SJSA1 (cell line): ENCODE measurements at regions not wholly inside any gene's neighbourhood (a gene's known extent, or its start where the extent isn't known, plus 50 kb on each side); places are given as distances from the start of the nearest gene placed in this dataset.
"Not testable (repeated sequence)": the region's sequence is repeated elsewhere in the genome, so short reads cannot be mapped to it uniquely, and the experiment has no call there.

ENCODE experiments used
- DNase-seq, 2 experiments: peaks; one replicate each; pipeline ENCODE4 v3.0.0-alpha.2; 2015 to 2020; ENCODE audit warnings: low spot score in 2 of 2, low read depth in 1 of 2
- H3K27ac ChIP-seq: fragments of 250-450 bp; sonication (Bioruptor Pico); 2 replicates; pipeline ENCODE4 v1.5.1; 2020; ENCODE audit warnings: mild to moderate bottlenecking, moderate library complexity
- H3K27me3 ChIP-seq: fragments of 250-450 bp; sonication (Bioruptor Pico); replicated peaks from 2 replicates; pipeline ENCODE4 v1.5.1; 2020; ENCODE audit warnings: mild to moderate bottlenecking, moderate library complexity
- H3K36me3 ChIP-seq: fragments of 250-450 bp; sonication (Bioruptor Pico); 2 replicates; pipeline ENCODE4 v1.5.1; 2020; ENCODE audit warnings: mild to moderate bottlenecking
- H3K4me1 ChIP-seq: fragments of 250-450 bp; sonication (Bioruptor Pico); replicated peaks from 2 replicates; pipeline ENCODE4 v1.6.1; 2021; ENCODE audit warnings: mild to moderate bottlenecking
- H3K4me3 ChIP-seq: fragments of 250-450 bp; sonication (Bioruptor Pico); 2 replicates; pipeline ENCODE4 v1.5.1; 2020; ENCODE audit warnings: mild to moderate bottlenecking
- H3K9me3 ChIP-seq: fragments of 250-450 bp; sonication (Bioruptor Pico); replicated peaks from 2 replicates; pipeline ENCODE4 v1.5.1; 2020; ENCODE audit warnings: mild to moderate bottlenecking

DNA sequence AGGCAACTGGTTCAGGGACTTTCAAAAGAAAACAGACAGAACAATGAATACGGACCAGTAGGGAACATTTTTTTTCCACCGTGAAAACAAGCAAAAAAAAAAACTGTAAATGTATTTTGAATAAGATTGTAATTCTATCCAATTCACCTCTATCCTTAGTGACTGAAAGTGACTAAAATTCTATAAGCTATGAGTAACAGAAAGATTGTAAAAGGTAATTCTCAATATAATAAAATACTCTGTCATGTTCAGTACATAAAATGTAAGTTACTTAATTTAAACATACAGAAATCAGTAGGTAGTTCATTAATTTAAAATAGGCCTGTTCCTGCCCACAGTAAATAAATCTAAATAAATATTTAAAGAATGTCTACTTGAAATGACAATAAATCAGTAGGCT lies 368.2 kb upstream of the ARHGEF26 start:
- no peak for DNase-seq
- no peaks in the 10 kb centered on the region for H3K36me3 ChIP-seq
- no peaks in the 10 kb centered on the region for H3K9me3 ChIP-seq
- H3K27ac ChIP-seq, result no peak overlapping the region
- no peaks in the 10 kb centered on the region for H3K4me1 ChIP-seq
- H3K27me3 ChIP-seq, result no peaks in the 10 kb centered on the region
- no peak overlapping the region for H3K4me3 ChIP-seq

DNA sequence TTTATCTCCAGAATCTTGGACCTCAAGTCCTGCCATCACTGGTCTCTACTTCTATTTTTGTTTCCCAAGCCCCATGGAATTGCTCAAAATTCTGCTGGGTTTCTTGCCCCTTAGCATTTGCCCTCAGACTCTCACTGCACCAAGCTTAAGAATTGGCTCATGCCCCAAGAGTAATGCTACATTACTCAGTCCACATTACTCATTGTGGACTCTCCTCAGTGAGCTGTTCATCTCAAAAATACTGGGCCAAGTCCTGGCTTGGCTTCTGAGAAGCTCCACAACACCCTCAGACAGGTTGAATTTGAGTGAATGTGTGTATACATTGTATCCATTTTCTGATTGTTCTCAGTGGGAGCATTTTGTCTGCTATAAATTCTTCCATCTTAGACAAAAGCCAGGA lies 364.4 kb upstream of the ARHGEF26 start:
- Histone ChIP-seq H3K27me3 (no peaks in the 10 kb centered on the region), H3K9me3 (no peaks in the 10 kb centered on the region), H3K4me1 (no peaks in the 10 kb centered on the region), H3K27ac (no peak overlapping the region), H3K4me3 (no peak overlapping the region), H3K36me3 (no peaks in the 10 kb centered on the region)
- no peak for DNase-seq

DNA sequence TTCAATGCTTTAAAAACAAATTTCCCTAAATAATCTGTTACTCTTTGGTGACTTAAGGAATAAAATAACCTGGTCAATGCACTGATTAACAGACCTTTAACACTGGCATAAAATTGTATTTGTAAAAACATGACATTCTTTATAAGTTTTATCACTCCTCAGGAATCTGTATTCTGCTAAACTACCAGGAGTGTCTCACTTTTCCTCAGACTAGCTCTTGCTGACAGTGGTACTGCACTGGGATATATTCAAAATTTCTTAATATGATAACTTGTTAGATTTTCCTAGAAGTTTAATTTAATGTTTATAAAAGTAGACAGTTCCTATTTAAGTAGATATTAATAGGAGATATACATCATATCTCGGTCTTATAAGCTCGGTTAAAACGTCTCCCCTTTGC lies 363.4 kb upstream of the ARHGEF26 start:
- H3K36me3 ChIP-seq, result no peaks in the 10 kb centered on the region
- H3K4me1 ChIP-seq, result no peaks in the 10 kb centered on the region
- DNase-seq, result no peak
- H3K4me3 ChIP-seq, result no peak overlapping the region
- no peak overlapping the region for H3K27ac ChIP-seq
- H3K27me3 ChIP-seq, result no peaks in the 10 kb centered on the region
- no peaks in the 10 kb centered on the region for H3K9me3 ChIP-seq

DNA sequence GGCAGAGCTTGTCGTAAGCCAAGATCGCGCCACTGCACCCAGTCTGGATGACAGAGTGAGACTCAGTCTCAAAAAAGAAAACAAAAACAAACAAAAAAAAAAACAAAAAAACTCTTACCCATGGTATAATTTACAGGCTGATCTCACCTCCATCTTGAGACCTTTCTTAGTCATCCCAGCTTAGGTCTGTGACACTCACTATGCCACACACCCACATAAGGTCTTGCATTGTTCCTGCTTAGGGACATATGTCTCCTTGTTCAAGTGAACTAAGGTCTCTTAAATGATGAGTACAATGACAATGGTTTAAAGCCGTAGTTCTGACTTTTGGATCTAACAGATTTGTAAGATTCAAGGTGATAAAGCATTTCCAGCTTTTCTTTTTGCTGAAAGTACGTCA lies 360.2 kb upstream of the ARHGEF26 start:
- no peaks in the 10 kb centered on the region for H3K9me3 ChIP-seq
- no peaks in the 10 kb centered on the region for H3K36me3 ChIP-seq
- H3K27ac ChIP-seq, result no peak overlapping the region
- no peaks in the 10 kb centered on the region for H3K4me1 ChIP-seq
- DNase-seq, result no peak
- H3K27me3 ChIP-seq, result no peaks in the 10 kb centered on the region
- no peak overlapping the region for H3K4me3 ChIP-seq

DNA sequence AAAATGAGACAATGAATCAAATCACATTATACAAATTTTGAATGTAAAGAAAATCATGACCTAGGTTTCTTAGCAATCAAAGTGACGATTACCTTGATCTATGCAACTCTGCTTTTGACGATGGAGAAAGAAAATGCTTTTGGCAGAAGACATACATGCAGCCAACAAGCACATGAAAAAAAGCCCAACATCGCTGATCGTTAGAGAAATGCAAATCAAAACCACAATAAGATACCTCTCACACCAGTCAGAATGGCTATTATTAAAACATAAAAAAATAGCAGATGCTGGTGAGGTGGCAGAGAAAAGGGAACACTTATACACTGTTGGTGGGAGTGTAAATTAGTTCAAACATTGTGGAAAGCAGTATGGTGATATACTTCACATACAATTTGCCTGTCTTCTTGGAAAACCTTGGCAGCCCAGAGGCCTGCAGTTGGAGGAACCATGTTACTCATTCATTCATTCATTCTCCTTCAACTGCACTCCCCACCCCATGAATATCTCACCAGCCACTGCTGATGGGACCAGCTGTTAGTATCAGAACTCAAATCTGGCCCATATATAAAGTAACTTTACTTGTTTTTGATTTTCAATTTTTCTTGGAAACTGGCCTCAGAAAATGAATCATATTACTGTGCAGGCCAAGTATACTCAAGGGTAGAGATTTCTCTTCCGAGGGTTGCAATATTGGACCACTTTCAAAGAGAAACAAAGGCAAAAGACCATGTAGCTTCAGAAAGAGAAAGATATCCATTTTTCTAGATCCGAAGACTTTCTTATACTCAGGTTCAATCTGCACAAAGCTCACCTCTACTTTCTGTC lies 358.6 kb upstream of the ARHGEF26 start:
- DNase-seq, result no peak
- H3K4me3 ChIP-seq, result no peak overlapping the region

DNA sequence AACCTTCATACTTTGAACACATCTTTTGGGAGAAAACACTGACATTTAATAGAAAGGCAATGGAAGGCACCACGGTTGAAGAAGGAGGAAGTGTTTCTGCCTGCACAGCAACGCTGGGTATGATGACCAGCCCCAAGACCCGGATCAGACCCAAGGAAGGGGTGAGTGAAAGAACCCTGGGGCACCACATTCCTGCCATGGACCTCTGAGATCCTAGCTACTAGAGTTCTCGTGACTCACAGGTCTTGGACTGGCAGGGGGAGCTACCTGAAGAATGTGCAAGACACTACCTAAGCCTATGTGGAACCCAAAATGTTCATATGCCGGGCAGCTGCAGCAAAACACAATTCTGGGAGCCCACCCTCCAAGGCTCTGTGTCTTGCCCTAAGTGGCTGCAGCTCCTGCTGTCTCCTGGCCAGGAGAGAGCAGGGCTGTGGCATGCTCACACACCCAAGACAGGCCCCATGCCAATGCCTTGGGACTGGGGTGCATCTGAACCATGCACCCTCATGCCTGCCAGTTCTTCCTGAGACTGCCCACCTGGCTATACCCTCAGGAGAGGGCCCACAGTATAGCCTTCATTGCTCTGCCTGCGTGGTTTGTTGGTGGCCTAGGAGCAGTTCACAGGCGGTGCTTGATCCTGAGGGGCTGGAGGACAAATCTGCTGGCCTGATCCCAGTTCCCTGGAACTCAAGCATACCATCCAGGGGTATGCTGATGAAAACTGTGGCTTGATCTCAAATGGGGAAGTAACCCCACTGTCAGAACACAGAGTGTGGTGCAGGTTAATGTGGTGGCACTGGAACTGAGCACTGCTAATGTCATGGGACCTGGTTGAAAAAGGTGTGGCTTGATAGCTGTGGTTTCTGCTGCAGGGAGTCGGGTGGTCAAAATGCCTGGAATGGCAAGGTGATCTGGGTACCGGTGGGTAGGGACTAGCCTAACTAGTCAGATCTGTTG lies 353.3 kb upstream of the ARHGEF26 start:
- Histone ChIP-seq H3K27ac (no peak overlapping the region), H3K9me3 (no peaks in the 10 kb centered on the region), H3K36me3 (no peaks in the 10 kb centered on the region), H3K4me1 (no peaks in the 10 kb centered on the region), H3K4me3 (no peak overlapping the region), H3K27me3 (no peaks in the 10 kb centered on the region)
- no peak for DNase-seq

More for the DNA sequence above, 358.6 kb upstream of the ARHGEF26 start:
- no peaks in the 10 kb centered on the region for H3K36me3 ChIP-seq
- H3K27ac ChIP-seq, result no peak overlapping the region
- no peaks in the 10 kb centered on the region for H3K9me3 ChIP-seq
- no peaks in the 10 kb centered on the region for H3K27me3 ChIP-seq
- H3K4me1 ChIP-seq, result no peaks in the 10 kb centered on the region

DNA sequence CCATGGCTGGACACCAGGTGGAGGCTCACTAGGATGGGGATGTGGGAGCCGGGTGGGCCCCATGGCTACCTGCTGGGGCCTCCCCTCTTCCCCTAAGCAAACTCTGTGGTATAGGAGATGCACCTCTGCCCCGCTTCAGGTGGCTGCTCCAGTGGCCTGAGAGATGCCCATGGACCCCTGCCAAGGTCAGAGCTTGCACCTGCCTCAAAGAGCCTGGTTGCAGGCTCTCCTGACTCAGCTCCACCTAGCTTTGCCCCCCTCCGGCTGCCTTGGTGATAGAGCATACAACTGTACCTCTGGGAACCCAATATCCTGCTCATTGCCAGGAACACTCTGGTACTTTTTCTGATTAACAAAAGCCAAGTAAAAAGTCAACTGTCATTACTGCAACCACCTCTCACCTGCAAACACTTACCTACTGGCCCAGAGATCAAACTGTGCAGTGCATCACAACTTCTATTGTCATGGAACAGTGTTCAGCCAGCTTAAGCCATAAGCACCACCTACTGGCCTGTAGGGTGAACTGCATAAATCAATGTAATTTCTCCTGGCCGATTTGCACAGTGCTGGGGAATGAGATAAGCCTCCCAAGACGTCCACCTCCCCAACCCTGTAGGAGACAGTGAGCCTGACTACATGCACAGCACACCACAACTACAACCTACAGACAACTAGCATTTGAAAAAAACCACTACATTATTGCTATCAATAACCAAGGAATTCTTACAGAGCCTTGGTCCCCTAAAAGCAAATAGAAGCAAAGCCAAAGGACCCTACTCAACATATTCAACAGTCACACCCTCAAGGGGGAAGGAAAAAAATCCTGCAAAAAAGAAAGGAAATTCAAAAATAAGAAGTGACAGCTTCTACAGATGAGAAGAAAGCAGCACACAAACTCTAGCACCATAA lies 352.4 kb upstream of the ARHGEF26 start:
- Histone ChIP-seq H3K36me3 (no peaks in the 10 kb centered on the region), H3K27ac (no peak overlapping the region), H3K4me1 (no peaks in the 10 kb centered on the region), H3K4me3 (no peak overlapping the region), H3K27me3 (no peaks in the 10 kb centered on the region), H3K9me3 (no peaks in the 10 kb centered on the region)
- peak in 1 of 2 experiments; percentile 7 for DNase-seq

DNA sequence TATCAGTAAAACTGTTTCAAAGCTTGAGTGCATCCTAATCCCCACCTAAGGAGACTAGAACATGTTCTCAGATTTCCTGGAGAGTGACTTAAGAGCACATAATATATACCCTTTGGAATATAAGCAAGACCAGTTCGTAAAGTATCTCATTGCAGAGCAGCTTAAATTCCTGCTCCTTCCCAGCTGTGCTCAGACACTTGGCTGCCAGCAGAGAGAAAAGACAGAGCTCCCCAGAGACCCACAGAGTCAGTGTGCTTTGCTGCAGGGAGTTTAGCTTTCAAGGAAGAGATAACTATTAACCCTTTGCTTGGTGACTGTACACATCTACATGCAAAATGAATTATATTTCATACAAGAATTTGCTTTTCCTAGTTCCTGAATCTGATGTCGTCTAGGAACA lies 338.1 kb upstream of the ARHGEF26 start:
- Histone ChIP-seq H3K9me3 (no peaks in the 10 kb centered on the region), H3K27ac (no peak overlapping the region), H3K27me3 (peaks cover 6% of the 10 kb centered on the region; the same call in 1 of the 2 replicates), H3K36me3 (no peaks in the 10 kb centered on the region), H3K4me3 (no peak overlapping the region), H3K4me1 (no peaks in the 10 kb centered on the region)
- no peak for DNase-seq

DNA sequence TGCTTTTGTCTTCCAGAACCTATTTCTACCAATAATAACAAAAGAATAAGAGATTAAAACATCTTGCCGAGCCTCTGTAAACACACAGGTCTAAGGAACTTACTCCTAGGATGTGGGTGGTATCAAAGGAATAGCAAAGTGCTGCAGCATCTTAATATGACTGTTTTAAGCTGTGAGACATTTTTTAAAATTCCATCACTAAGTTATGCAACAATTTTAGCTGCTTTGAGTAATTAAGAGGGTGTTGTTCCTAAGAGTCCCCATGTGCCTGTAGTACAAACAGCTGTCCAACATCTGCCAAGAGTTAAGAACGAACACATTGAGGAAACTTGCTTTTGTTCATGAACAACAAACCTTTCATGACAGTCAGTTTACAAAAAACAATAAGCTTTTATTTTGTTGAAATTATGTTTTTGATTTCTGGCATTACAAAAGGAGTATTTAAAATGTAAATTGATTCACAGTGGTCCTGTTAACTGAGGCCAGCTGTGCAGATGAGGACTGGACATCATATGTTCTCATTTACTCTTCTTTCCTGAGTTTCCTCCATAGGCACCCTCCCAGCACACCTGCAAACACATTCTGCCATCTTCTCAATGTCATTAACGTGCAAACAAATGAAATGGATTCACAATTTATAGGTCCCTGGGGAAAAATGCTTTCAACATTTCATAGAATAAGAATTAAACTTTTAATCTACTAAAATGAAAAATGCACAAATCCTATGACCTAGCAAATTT lies 337.3 kb upstream of the ARHGEF26 start:
- no peaks in the 10 kb centered on the region for H3K9me3 ChIP-seq
- H3K27ac ChIP-seq, result no peak overlapping the region
- DNase-seq, result no peak
- no peak overlapping the region for H3K4me3 ChIP-seq
- peaks cover 4% of the 10 kb centered on the region; the same call in 1 of the 2 replicates for H3K27me3 ChIP-seq
- no peaks in the 10 kb centered on the region for H3K4me1 ChIP-seq
- no peaks in the 10 kb centered on the region for H3K36me3 ChIP-seq

DNA sequence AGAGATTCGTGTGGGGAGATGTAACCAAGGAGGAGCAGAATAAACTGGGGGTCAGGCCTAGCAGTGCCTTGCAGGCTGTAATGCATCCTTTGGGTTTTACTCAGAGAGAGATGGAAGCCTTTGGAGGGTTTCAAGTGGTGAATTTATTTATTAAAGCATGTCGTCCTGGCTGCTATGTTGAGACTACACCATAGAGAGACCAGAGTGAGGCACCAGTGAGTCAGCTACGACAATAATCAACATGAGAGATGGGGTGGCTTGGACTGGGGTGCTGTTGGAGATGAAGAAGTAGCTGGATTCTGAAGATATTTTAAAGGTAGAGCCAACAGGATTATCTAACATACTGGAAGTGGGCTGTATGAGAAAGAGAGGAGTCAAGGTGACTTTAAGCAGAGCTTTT lies 335.3 kb upstream of the ARHGEF26 start:
- H3K27me3 ChIP-seq, result peaks cover 3% of the 10 kb centered on the region; the same call in 1 of the 2 replicates
- H3K4me3 ChIP-seq, result no peak overlapping the region
- no peak overlapping the region for H3K27ac ChIP-seq
- H3K9me3 ChIP-seq, result no peaks in the 10 kb centered on the region
- H3K4me1 ChIP-seq, result no peaks in the 10 kb centered on the region
- no peak for DNase-seq
- H3K36me3 ChIP-seq, result no peaks in the 10 kb centered on the region

DNA sequence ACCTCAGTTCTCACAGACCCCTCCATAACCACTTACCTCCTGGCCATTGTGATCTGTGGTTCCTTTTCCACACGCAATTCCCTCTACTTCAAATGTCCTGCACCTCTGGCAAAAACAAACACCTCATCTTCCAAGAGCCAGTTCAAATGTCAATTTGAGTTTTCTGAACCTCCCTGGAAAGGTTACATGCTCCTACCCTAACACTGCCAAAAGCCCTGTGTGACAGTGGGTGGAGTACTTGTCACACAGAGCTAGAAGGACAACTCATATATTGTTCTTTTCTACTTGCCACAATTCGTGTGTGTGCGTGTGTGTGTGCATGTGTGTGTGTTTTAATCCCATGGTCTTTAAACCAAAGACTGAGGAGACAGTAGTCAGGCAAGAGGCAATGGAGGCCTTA lies 331.8 kb upstream of the ARHGEF26 start:
- no peak for DNase-seq
- Histone ChIP-seq H3K9me3 (no peaks in the 10 kb centered on the region), H3K4me1 (no peaks in the 10 kb centered on the region), H3K27me3 (no peaks in the 10 kb centered on the region), H3K4me3 (no peak overlapping the region), H3K27ac (no peak overlapping the region), H3K36me3 (no peaks in the 10 kb centered on the region)

DNA sequence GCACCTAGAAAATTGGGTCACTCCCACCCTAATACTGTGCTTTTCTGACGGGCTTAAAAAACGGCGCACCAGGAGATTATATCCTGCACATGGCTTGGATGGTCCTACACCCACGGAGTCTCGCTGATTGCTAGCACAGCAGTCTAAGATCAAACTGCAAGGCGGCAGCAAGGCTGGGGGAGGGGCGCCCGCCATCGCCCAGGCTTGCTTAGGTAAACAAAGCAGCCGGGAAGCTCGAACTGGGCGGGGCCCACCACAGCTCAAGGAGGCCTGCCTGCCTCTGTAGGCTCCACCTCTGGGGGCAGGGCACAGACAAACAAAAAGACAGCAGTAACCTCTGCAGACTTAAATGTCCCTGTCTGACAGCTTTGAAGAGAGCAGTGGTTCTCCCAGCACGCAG lies 324.1 kb upstream of the ARHGEF26 start:
- not testable (repeated sequence) for DNase-seq, H3K36me3 ChIP-seq, H3K4me3 ChIP-seq, H3K27me3 ChIP-seq, H3K27ac ChIP-seq, H3K4me1 ChIP-seq, H3K9me3 ChIP-seq

DNA sequence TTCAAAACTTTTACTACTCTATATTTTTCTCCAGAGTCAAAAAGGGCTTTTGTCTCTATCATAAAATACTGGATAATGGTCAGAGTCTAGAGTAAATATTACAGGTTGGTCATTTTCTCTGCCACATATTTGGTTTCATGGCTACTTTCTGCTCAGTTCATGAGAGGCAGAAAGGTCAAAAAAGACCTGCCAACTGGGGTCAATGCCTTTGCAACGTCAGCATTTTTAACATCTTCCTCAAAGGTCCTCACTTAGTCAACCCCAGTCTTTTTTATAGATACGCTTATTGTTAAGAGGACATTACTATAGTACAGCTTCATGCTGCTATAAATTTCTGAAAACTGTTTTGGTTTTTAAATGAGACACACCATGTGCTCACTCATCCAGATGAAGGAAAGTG lies 312.1 kb upstream of the ARHGEF26 start:
- Histone ChIP-seq H3K4me1 (no peaks in the 10 kb centered on the region), H3K36me3 (no peaks in the 10 kb centered on the region), H3K9me3 (no peaks in the 10 kb centered on the region), H3K4me3 (no peak overlapping the region), H3K27ac (no peak overlapping the region), H3K27me3 (no peaks in the 10 kb centered on the region)
- DNase-seq, result no peak
